HepG2 (cell line): ENCODE measurements at regions not wholly inside any gene's neighbourhood (a gene's known extent, or its start where the extent isn't known, plus 50 kb on each side); places are given as distances from the start of the nearest gene placed in this dataset.

Experiments
- ATAC-seq: fragments of 200-7000 bp; cut with Tn5 transposase; 3 replicates; pipeline ENCODE4 v1.9.1; 2020; ENCODE audit warnings: mild to moderate bottlenecking, moderate library complexity
- BruUV-seq: library from RNA; stranded (reverse); fragments of 400-500 nt; replicated peaks from 2 replicates; lab custom pipeline; 2021; lab: Mats Ljungman, UMichigan
- CTCF ChIA-PET: fragments of 300-600 bp; formaldehyde crosslinking; extraction: SDS; loops from one replicate; lab custom pipeline; 2021; ENCODE audit warnings: low total read pairs, inconsistent platforms, low intra/inter-chr PET ratio; lab: Yijun Ruan, JAX
- POLR2A ChIA-PET: fragments of 350-600 bp; sonication (Branson Sonifier 250); formaldehyde crosslinking; loops from one replicate; lab custom pipeline; 2020; ENCODE audit warnings: antibody characterized with exemption, inconsistent platforms; lab: Yijun Ruan, JAX
- DNase-seq: peaks from one replicate; pipeline ENCODE4 v3.0.0-alpha.2; 2015; ENCODE audit warnings: low spot score
- FAIRE-seq: peaks from 3 replicates; lab custom pipeline; 2011; peaks lifted over from hg19 to GRCh38; lab: Jason Lieb, UNC
- H2AFZ ChIP-seq: one replicate; pipeline ENCODE4 v1.6.1; 2011; ENCODE audit warnings: low read length, inconsistent platforms
- H3K27ac ChIP-seq: fragments of 300-600 bp; 3 replicates; pipeline ENCODE4 v1.8.0; 2011; ENCODE audit warnings: mixed run types, mild to moderate bottlenecking, mixed read lengths, low read length, inconsistent platforms; ENCODE audit not compliant: insufficient read depth; ENCODE audit errors: extremely low read length
- H3K27me3 ChIP-seq, 2 experiments: fragments of 200-600 bp in 1 of 2; 2 replicates in 1 of 2; 3 replicates in 1 of 2; pipeline versions ENCODE4 v1.6.0 to v1.8.0; 2011; ENCODE audit warnings: low read length in 2 of 2, mild to moderate bottlenecking in 2 of 2, moderate library complexity in 2 of 2, inconsistent platforms in 1 of 2; ENCODE audit not compliant: insufficient read depth in 2 of 2, control insufficient read depth in 1 of 2
- H3K36me3 ChIP-seq, 2 experiments: fragments of 200-600 bp in 1 of 2; replicated peaks in 1 of 2; 2 replicates in 1 of 2; 3 replicates in 1 of 2; pipeline versions ENCODE4 v1.5.1 to v1.8.0; 2011; ENCODE audit warnings: low read length in 2 of 2, inconsistent platforms in 1 of 2; ENCODE audit not compliant: insufficient read depth in 2 of 2, control insufficient read depth in 1 of 2
- H3K4me1 ChIP-seq: 2 replicates; pipeline ENCODE4 v1.5.1; 2012; ENCODE audit warnings: low read length, inconsistent platforms; ENCODE audit not compliant: insufficient read depth
- H3K4me2 ChIP-seq: 2 replicates; pipeline ENCODE4 v1.6.0; 2011; ENCODE audit warnings: low read depth, low read length, inconsistent platforms
- H3K4me3 ChIP-seq, 3 experiments: fragments of 200-600 bp in 1 of 3; sonication (generic), shearing (Covaris generic) in 1 of 3; replicated peaks in 1 of 3; 2 replicates each; pipeline ENCODE4 v1.5.1; 2011 to 2016; ENCODE audit warnings: low read length in 3 of 3, inconsistent platforms in 2 of 3, low read depth in 2 of 3, mild to moderate bottlenecking in 2 of 3, control low read depth in 1 of 3, mixed read lengths in 1 of 3; ENCODE audit not compliant: insufficient read depth in 1 of 3
- H3K79me2 ChIP-seq: one replicate; pipeline ENCODE4 v1.6.1; 2011; ENCODE audit warnings: low read length, inconsistent platforms; ENCODE audit not compliant: insufficient read depth
- H3K9ac ChIP-seq: 2 replicates; pipeline ENCODE4 v1.6.0; 2011; ENCODE audit warnings: mild to moderate bottlenecking, low read depth, low read length, inconsistent platforms; ENCODE audit not compliant: insufficient read depth
- H3K9me3 ChIP-seq: 2 replicates; pipeline ENCODE4 v1.5.1; 2012; ENCODE audit warnings: mild to moderate bottlenecking, low read length
- H4K20me1 ChIP-seq: 2 replicates; pipeline ENCODE4 v1.6.0; 2011; ENCODE audit warnings: inconsistent platforms, mild to moderate bottlenecking, low read length, moderate library complexity; ENCODE audit not compliant: insufficient read depth
- ATF5 ChIP-seq: sonication (generic); formaldehyde crosslinking; IDR thresholded peaks from 2 replicates; pipeline ENCODE4 v1.4.0; 2020; ENCODE audit warnings: mild to moderate bottlenecking, low read depth, missing genetic modification reagents
- CENPX ChIP-seq: sonication (generic); formaldehyde crosslinking; IDR thresholded peaks from 2 replicates; pipeline ENCODE4 v1.9.0; 2021; ENCODE audit warnings: mild to moderate bottlenecking, missing genetic modification reagents, moderate library complexity
- EP300 ChIP-seq, 3 experiments: sonication (generic) in 1 of 3; formaldehyde crosslinking in 1 of 3; IDR thresholded peaks; 2 replicates each; pipeline versions ENCODE4 v1.5.1 to v1.6.1; 2011 to 2020; ENCODE audit warnings: low read depth in 2 of 3, low read length in 2 of 3, borderline replicate concordance in 1 of 3, improper control_type of control experiment in 1 of 3, mild to moderate bottlenecking in 1 of 3, missing genetic modification reagents in 1 of 3, moderate library complexity in 1 of 3
- HES4 ChIP-seq: sonication (generic); formaldehyde crosslinking; IDR thresholded peaks from 2 replicates; pipeline ENCODE4 v1.9.0; 2021; ENCODE audit warnings: mild to moderate bottlenecking, missing genetic modification reagents, borderline replicate concordance
- HMGXB3 ChIP-seq: sonication (generic); formaldehyde crosslinking; IDR thresholded peaks from 2 replicates; pipeline ENCODE4 v1.4.0; 2020; ENCODE audit warnings: missing genetic modification reagents, borderline replicate concordance
- PBX3 ChIP-seq: sonication (generic); formaldehyde crosslinking; IDR thresholded peaks from 2 replicates; pipeline ENCODE4 v1.8.1; 2023; ENCODE audit warnings: missing genetic modification reagents, inconsistent platforms, borderline replicate concordance
- SYNCRIP ChIP-seq: fragments of 200-400 bp; formaldehyde crosslinking; IDR thresholded peaks from 2 replicates; pipeline ENCODE4 v1.6.1; 2018; ENCODE audit warnings: mild to moderate bottlenecking, low read depth, low read length; ENCODE audit not compliant: insufficient read depth
- XBP1 ChIP-seq: sonication (generic); formaldehyde crosslinking; IDR thresholded peaks from 2 replicates; pipeline ENCODE4 v1.5.0; 2020; ENCODE audit warnings: missing genetic modification reagents
- ZNF75D ChIP-seq: sonication (generic); formaldehyde crosslinking; IDR thresholded peaks from 2 replicates; pipeline ENCODE4 v1.8.1; 2023; ENCODE audit warnings: missing genetic modification reagents, mild to moderate bottlenecking, borderline replicate concordance
- WGBS: methylation state at CpG from one replicate; pipeline ENCODE4 v1.1.6; 2017; ENCODE audit warnings: low lambda C conversion rate; 5-methylcytosine and 5-hydroxymethylcytosine counted together
- in situ Hi-C: cut with HindIII; loops from 2 replicates; pipeline ENCODE4 v1.10.0; 2017; ENCODE audit warnings: low pct_unique_long_range_greater_than_20kb; ENCODE audit not compliant: extremely low pct_ligation_motif_present
- intact Hi-C: fragments of 100-400 bp; cut with micrococcal nuclease; formaldehyde crosslinking; loops from one replicate; pipeline ENCODE4 v1.10.0; 2022; ENCODE audit not compliant: unreplicated experiment

GRCh38 chr10:84784749-84785148 is 456.4 kb downstream of the CCSER2 start (continued):
- no peak for TF ChIP-seq PBX3
- no peak for TF ChIP-seq XBP1 (CRISPR knock-in tag)

- no peaks in the 10 kb centered on the region for H4K20me1 ChIP-seq
- no peak overlapping the region for H3K4me3 ChIP-seq
- H3K4me1 ChIP-seq = no peaks in the 10 kb centered on the region
- DNase-seq = no peak
- in situ Hi-C loops = no loop called here
- H3K9me3 ChIP-seq = no peaks in the 10 kb centered on the region
- intact Hi-C loops = no loop called here
- POLR2A ChIA-PET = no interaction called here
- no peak overlapping the region for H3K9ac ChIP-seq
- ATAC-seq = no peak
- H2AFZ ChIP-seq = no peak overlapping the region
- no peaks in the 10 kb centered on the region for H3K36me3 ChIP-seq
- CTCF ChIA-PET = no interaction called here
- no peaks in the 10 kb centered on the region for H3K79me2 ChIP-seq
- H3K27me3 ChIP-seq = no peaks in the 10 kb centered on the region
- WGBS = 0% methylated on average over 2 of the region's 2 CpGs
- BruUV-seq = no TSS peak
- no peak overlapping the region for H3K27ac ChIP-seq
- TF ChIP-seq ZNF75D (CRISPR knock-in tag) (no peak), CENPX (no peak)
- FAIRE-seq = no peak
- H3K4me2 ChIP-seq = no peak overlapping the region
Measured at GRCh38 chr10:84789026-84789425, 460.6 kb downstream of the CCSER2 start.

GRCh38 chr10:84798312-84798711 is 469.9 kb downstream of the CCSER2 start:
- no peaks in the 10 kb centered on the region for H3K36me3 ChIP-seq
- H3K4me3 ChIP-seq = no peak overlapping the region
- no peak overlapping the region for H3K4me2 ChIP-seq
- DNase-seq (no peak), FAIRE-seq (no peak), ATAC-seq (no peak)
- H3K9me3 ChIP-seq = no peaks in the 10 kb centered on the region
- ChIA-PET CTCF (no interaction called here), POLR2A (no interaction called here)
- intact Hi-C loops (no loop called here), in situ Hi-C loops (no loop called here)
- H3K27ac ChIP-seq = no peak overlapping the region
- no TSS peak for BruUV-seq
- no peaks in the 10 kb centered on the region for H3K4me1 ChIP-seq
- H3K27me3 ChIP-seq = no peaks in the 10 kb centered on the region; a peak in 1 of 5 replicates
- no peak overlapping the region for H2AFZ ChIP-seq
- H4K20me1 ChIP-seq = no peaks in the 10 kb centered on the region
- no peaks in the 10 kb centered on the region for H3K79me2 ChIP-seq
- WGBS = 3% methylated on average over 5 of the region's 5 CpGs
- no peak overlapping the region for H3K9ac ChIP-seq
- TF ChIP-seq EP300 (IDR thresholded peaks at IDR 0.05; ENCODE audit: low read depth in 2 of 2, low read length in 2 of 2) = no peak
- TF ChIP-seq EP300 (CRISPR knock-in tag; IDR thresholded peaks at IDR 0.05; ENCODE audit: borderline replicate concordance) = no peak
- TF ChIP-seq HMGXB3 = no peak
- no peak for TF ChIP-seq HES4 (CRISPR knock-in tag)
- TF ChIP-seq ATF5 (CRISPR knock-in tag) = no peak
- no peak for TF ChIP-seq SYNCRIP
